ENCODE measurements at regions not wholly inside any gene's neighbourhood (a gene's known extent, or its start where the extent isn't known, plus 50 kb on each side); places are given as distances from the start of the nearest gene placed in this dataset.
A peak's percentile ranks its signal among the peaks of the same experiment; 100 is the strongest.

DNA sequence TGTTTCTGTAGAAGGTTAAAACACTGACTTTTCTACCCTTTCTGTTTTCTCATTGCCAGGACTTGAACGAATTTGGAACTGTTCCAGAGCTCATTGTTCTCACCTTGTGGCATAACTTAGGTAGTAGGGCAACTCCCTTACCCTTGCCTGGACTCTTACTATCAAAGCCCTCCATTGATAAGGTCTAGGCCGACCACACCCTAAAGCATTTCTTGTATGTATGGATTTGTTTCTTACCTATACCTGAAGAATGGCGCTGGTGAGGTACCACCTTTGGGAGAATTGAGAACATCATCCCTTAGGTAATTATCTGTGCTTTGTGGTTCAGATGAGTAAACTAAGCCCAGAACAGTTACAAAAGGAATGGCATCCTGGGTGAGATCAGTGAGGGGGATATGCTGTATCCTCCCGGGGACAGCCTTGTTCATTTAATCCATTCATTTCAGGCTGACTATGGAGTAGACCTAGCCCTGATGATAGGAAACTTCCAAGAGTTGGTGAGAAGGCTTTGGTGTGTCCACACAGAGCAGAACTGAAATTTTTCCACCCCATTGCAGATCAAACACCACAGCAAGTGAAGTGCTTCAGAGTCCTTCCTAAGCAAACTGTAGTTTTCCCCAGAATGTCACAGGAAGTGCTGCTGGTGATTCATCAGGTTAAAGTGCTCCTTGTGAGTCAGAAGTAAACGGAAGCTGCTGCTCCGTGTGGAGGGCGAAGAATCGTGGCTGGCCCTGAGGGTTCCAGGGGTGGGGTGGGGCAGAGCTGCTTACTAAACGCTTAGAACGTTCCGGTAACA lies 113.0 kb downstream of the TEX26 start (continued):
- TF ChIP-seq EZH2phosphoT487 (IDR thresholded peaks at IDR 0.05; ENCODE audit: borderline replicate concordance, low read depth) (no peak), CHD2 (IDR thresholded peaks at IDR 0.05; ENCODE audit: low read length, partially characterized antibody) (no peak), JUND (IDR thresholded peaks at IDR 0.05) (peak; percentile 92), POLR2AphosphoS5 (IDR thresholded peaks at IDR 0.05; ENCODE audit: low read depth, low read length) (peak; percentile 64; the same call in 1 of the 2 replicates), TCF12 (IDR thresholded peaks at IDR 0.05) (peak; percentile 72)
- TF ChIP-seq, protein P1, sequence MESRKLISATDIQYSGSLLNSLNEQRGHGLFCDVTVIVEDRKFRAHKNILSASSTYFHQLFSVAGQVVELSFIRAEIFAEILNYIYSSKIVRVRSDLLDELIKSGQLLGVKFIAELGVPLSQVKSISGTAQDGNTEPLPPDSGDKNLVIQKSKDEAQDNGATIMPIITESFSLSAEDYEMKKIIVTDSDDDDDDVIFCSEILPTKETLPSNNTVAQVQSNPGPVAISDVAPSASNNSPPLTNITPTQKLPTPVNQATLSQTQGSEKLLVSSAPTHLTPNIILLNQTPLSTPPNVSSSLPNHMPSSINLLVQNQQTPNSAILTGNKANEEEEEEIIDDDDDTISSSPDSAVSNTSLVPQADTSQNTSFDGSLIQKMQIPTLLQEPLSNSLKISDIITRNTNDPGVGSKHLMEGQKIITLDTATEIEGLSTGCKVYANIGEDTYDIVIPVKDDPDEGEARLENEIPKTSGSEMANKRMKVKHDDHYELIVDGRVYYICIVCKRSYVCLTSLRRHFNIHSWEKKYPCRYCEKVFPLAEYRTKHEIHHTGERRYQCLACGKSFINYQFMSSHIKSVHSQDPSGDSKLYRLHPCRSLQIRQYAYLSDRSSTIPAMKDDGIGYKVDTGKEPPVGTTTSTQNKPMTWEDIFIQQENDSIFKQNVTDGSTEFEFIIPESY (IDR thresholded peaks at IDR 0.05; ENCODE audit: borderline replicate concordance, low read depth): no peak

DNA sequence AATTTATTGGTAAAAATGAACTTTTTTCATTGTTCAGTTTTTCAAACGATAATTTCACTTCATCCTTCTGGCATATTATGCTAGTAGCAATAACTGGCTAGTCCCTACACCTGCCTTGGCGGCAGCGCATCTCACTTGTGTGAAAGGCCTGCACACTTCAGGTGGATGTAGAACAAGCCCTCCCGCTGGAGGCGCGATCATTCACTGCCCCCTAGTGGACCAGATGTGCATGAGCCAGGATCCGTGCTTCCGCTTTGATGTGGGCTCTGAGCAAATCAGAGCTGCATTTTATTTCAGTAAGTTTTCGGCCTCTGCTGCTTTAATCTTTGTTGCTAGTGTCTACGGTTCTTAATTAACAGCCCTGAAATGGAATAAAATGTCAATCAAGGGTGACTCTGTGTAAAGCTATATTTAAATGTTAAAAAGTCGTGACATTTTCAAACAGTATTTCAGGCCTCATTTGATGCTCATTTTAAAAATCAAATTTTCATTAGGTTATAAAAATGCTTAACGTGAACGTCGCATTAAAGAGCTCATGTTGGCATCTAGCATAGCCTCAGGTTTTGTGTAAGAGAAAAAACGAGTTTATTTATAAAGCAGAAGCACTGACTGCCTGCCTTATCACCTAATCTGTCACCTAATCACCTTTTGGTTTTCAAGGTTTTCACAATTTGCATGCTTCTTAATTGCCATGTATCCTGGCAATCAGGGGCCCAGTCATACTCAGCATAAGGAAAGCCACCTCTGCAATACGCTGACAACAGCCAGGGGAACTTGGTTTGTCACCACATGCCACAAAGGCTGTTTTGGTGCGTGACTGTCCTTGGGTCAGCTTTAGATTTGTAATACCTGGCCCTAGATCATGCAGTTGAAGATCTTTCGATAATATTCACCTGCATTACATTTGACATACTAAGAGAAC lies 112.2 kb downstream of the TEX26 start:
- Histone ChIP-seq H3K9ac (peak overlapping the region; percentile 66; the same call in 1 of the 2 replicates), H3K4me2 (peak overlapping the region; percentile 78), H3K36me3 (replicated peaks in 1 of 2; ENCODE audit: control insufficient read depth in 1 of 2, insufficient read depth in 2 of 2, low read length in 1 of 2) (no peaks in the 10 kb centered on the region), H4K20me1 (ENCODE audit: insufficient read depth) (no peaks in the 10 kb centered on the region), H3K4me3 (ENCODE audit: low read depth in 2 of 2, low read length in 1 of 2) (peak overlapping the region in 1 of 2 experiments; percentile 30; a peak in 2 of 4 replicates), H2AFZ (ENCODE audit: low read depth) (peak overlapping the region; percentile 75; the same call in 1 of the 2 replicates), H3K79me2 (ENCODE audit: insufficient read depth) (no peaks in the 10 kb centered on the region), H3K9me2 (no peaks in the 10 kb centered on the region), H3K27ac (ENCODE audit: low read depth in 2 of 2, low read length in 1 of 2) (peak overlapping the region; percentile 95 to 97), H3K4me1 (ENCODE audit: control insufficient read depth in 1 of 2, insufficient read depth in 2 of 2, low read depth in 1 of 2, low read length in 1 of 2) (peaks cover 28 to 35% of the 10 kb centered on the region in 2 experiments), H3K27me3 (ENCODE audit: insufficient read depth) (no peaks in the 10 kb centered on the region), H3K9me3 (no peaks in the 10 kb centered on the region), H3F3A (replicated peaks; ENCODE audit: insufficient read depth) (peaks cover 21% of the 10 kb centered on the region)
- peak; percentile 83 for DNase-seq
- WGBS (ENCODE audit: low lambda C conversion rate): 27% methylated on average over 18 of the region's 18 CpGs
- ChIA-PET CTCF (interaction anchor here (0.5 to 3.6 kb wide), 73 partner anchors 9 to 928 kb away, joined by 3 to 36 read pairs (median 4); partner anchors contain the start of genes HSPH1 and USPL1), POLR2A (no interaction called here)
- TF ChIP-seq RAD21 (IDR thresholded peaks at IDR 0.05; ENCODE audit: low read length) (peak; percentile 97), NRF1 (IDR thresholded peaks at IDR 0.05; ENCODE audit: low read depth, low read length) (0 out of 2 replicates have a peak, but pooled peaks have one; percentile 7), CTCF (IDR thresholded peaks at IDR 0.05) (peak; percentile 94), ELF1 (IDR thresholded peaks at IDR 0.05) (peak; percentile 42; the same call in 1 of the 2 replicates), RCOR1 (IDR thresholded peaks at IDR 0.05; ENCODE audit: low read length) (0 out of 2 replicates have a peak, but pooled peaks have one; percentile 38), SMC3 (IDR thresholded peaks at IDR 0.05; ENCODE audit: low read depth, low read length) (peak; percentile 90), MXI1 (IDR thresholded peaks at IDR 0.05; ENCODE audit: low read depth, low read length) (no peak), CHD2 (IDR thresholded peaks at IDR 0.05; ENCODE audit: low read length, partially characterized antibody) (peak; percentile 19)
- TF ChIP-seq, protein P2, sequence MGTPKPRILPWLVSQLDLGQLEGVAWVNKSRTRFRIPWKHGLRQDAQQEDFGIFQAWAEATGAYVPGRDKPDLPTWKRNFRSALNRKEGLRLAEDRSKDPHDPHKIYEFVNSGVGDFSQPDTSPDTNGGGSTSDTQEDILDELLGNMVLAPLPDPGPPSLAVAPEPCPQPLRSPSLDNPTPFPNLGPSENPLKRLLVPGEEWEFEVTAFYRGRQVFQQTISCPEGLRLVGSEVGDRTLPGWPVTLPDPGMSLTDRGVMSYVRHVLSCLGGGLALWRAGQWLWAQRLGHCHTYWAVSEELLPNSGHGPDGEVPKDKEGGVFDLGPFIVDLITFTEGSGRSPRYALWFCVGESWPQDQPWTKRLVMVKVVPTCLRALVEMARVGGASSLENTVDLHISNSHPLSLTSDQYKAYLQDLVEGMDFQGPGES (IDR thresholded peaks at IDR 0.05; ENCODE audit: low read depth, low read length): no peak
- TF ChIP-seq, protein P1 (IDR thresholded peaks at IDR 0.05; ENCODE audit: borderline replicate concordance, low read depth): no peak
